ENCODE measurements at regions not wholly inside any gene's neighbourhood (a gene's known extent, or its start where the extent isn't known, plus 50 kb on each side); places are given as distances from the start of the nearest gene placed in this dataset.
A peak's percentile ranks its signal among the peaks of the same experiment; 100 is the strongest.

DNA sequence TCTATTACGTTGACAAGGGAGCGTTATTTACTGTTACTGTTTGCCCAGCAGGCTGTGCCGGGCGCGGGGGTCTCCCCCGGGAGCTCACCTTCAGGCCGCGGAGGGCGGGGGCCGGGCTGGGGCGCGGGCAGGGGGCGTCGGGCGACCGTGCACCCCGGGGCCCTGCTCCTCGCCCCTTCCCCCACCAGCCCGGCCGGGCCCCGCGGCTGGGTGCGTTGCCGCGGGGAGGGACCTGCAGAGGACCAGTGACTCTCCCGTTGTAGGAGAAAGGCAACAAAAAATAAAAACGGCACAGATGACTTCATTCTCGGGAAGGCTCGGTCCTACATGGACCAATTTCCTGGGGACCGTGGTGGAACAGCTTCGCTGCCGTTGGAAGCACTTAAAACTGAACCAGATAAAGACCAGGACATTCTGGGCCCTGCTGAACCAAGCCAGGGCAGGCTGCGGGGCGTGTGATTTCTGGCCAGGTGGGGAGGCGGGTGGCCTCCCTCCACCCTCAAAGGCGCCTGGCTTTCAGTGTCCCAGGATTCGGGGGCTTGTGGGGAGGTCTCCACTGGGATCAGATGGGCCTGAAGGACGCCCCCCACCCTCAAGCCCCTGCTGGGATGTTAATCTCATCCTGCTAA is 57.4 kb downstream of the IGLL1 start:
- no peak for DNase-seq

DNA sequence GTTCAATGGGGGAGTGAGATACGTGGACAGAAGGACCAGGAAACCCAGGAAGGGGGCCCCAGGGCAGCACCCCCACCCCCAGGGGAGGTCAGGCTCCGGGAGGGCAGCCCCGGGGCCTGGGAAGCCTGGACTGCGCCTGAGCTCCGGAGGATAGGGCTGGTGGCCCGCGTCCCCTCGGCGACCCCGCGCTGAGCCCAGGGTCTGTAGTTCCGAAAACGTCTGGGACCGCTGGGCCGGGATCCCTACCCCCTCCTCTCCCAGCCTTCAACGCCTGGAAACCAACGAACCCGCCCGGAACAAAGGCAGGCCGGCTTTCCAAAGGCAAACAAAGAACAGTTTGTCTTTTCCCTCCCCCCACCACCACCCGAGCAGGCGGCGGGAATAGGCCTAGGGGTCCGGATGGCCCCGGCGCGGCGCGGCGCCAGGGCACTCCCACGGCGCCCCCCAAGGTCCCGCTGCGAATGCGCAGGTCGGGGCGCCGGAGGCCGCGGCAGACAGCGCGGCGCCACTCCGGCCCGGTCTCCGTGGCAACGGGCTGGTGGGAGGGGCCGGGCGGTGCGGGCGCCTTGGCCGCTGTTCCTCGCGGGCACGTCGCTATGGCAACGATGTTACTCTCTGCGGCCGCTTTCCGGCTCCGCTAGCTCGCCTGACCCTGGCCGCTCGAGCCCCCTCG is 58.5 kb downstream of the IGLL1 start:
- DNase-seq, result peak; percentile 73 to 88

DNA sequence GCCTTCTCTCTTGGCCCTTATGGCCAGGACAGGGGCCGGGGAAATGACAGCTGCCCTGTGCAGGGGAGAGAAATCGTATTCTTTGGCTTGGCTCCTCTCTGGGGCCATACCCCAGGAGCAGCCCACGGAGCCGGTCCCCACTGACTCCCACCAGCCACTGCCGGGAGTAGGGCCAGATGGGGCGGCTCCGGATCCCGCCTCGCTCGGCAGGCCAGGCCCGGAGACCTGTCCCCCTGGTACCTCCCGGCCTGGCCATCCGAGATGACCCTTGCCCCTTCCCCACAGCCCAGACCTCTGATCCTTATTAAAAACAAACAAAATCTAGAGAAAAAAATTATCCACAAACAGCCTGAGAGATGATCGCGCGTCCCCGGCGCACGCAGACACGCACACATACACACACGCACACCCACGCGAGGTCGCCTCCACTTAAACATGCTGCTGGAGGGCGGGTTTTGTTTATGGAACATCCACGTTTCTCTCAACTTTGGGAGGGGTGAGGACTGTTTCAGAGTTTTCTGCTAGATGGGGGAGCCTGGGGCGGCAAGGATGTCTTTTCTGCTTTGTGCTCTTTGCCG is 59.1 kb downstream of the IGLL1 start:
- DNase-seq, result no peak

DNA sequence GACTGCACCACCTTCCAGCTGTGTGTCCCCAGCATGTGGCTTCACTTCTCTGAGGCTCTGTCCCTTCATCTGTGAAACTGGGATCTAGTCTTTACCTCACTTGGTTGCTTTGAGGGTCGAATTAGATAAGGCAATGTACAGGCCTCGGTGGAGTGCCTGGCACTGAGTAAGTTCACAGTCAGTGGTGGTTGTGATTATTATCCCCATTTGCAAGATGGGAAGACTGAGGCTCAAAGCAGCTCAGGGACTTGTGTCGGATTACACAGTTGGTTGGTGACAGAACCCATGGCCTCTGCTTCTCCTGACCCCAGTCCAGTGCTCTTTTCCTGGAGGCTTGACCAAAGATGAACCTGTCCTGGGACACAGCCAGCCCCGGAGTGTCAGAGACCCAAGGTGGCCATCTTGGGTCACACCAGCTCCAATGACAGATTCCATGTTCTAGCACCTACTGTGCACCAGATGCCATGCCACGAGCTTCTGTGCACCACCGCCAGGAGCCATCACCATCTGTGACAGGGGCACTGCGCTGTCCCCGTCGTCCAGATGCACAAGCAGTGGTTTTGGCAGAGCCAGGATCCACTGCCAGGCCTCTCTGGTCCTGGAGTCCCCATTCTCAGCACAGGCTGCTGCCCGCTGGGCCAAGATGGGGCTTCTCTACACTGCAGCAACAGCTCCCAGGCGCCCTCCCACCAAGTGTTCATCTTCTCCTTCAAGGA is 60.5 kb downstream of the IGLL1 start:
- DNase-seq, result no peak

DNA sequence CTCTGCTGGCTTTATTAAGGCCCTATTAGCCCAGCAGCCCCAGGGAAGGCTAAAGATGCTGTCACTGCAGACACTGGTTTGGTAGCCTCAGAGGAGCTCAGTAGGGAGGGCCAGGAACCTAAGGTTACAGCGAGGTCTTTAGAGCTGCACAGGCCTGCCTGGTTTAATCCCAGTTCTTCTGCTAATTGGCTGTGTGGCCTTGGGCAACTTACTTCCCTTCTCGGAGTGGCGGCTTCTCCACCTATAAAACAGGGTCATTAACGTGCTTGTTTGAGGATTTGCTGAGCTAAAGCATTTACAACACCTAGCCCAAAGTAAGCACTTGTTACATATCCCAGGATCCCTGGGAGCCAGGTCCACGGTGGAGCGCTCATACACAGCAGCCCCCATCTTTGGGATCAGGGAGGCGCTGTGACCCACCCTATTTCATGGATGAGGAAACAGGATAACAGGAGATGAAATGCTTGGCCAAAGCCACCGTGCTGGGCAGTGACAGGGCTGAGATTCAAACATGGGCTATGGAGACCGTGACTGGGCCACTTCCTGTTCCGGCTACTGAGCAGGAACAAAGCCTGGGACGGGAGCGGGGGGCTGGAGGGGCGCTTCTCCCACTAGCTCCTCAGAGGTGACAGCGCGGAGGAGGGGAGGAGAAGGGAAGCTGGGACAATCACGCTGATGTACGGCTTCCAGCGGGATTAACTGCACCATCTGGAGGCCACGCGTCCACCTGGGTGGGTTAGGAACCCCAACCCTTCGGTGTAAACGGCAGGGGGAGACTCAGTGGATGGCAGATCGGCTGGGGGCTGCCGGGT is 61.5 kb downstream of the IGLL1 start:
- DNase-seq, result no peak

DNA sequence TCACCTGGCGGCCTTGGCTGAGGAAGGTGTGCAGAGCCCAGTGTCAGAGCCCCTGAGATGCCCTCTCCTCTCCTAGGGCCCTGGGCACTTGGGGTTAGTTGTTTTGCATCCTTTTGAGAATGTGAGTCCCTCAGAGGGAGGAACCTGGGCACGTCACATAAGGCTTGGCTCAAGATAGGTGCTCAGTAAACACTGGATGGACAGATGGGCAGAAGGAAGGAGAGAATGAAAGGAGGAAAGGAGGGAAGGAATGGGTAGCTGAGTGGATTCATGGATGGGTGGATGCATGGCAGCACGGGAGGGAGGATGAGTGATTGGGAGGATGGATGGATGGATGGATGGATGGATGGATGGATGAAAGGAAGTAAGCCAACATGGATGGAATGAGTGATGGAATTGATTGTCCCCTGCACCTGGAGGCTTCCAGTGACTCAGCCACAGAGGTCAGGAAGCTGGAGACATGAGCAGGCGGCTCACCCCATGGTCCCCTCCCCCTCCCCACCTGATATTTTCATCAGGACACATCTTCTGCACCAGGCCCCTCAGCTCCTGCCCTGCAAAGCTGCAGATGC is 62.2 kb downstream of the IGLL1 start:
- no peak for DNase-seq

DNA sequence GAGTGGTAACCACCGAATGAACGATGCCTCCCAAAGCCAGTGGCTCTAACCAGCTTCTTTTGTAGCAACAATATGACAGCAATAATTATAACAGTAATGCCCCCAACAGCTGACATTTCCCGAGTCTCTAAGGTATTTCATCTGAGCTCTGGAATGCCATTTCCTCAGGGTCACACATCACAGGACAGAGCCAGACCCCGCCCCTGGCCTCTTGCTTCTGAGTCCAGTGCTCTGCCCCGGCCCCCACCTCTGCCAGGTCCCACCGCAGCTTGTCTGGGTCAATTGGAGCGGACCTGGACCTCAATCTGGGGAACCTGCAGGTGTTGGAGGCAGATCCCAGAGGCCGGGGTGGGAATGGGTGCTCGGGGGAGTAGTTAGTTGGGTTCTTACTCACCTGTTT is 63.8 kb downstream of the IGLL1 start:
- DNase-seq, result no peak

DNA sequence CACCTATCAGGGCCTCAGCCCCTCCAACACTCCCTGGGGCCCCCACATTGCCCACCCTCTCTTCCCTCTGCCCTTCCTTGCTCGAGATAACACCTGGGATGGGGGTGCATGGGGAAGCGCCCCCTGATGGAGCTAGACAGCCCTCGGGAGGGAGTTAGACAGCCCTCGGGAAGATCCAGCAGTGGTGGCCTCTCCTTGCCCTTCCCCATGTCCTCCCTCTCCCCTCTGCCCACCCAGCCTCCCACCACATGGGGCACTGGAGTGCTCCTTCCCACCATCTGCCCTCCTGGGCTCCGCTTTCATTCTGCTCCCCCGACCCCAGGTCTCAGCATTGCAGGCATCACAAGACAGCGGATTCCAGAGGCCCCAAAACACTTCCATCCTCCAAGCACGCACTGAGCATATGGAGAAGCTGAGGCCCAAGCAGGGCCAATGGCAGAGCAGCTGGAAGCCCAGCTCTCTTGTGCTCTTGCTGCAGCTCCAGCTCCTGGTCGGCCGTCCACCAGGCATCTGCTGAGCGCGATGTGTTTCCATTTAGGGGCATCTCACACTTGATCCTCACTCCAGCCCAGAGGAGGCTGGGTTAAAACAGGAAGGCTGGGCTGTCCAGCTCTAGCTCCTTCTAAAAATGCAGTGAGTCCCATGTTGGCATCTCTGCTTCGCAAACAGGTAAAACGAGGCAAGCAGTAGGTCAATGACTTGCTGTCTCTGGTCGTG is 65.6 kb downstream of the IGLL1 start:
- DNase-seq, result no peak

DNA sequence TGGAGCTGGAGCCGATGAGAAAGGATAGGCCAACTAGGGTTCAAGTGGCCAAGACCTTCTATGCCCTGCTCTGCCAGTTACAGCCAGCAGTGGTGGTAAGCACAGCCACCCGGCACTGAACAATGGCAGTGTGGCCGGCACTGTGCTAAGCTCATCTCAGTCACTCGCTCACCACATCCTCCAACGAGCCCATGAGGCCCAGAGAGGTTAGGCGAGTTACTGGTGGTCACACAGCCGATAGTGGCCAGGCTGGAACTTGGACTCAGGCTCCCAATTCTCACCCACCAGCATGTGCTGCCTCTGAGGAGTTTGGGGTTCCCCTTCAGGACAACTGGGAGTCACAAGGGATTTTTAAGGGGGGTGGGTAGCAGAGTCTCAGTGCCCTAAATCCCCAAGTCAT is 66.4 kb downstream of the IGLL1 start:
- DNase-seq, result no peak

DNA sequence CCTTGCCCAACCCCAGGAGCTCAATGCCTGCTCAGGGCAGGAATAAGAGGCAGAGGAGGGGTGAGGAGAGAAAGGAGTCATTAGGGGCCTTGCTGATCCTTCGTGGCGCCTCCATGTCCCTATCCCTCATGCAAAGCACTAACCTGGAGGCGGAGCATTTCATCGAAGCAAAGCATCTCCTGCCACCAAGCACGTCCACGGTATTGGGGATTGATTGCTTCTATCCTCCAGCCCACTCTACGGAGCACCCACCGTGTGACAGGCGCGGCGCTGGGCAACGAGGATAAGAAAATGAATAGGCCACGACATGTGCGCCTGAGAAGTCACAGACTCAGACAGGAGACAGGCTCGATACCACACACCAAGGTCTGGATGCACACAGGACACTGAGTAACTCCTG is 67.0 kb downstream of the IGLL1 start:
- no peak for DNase-seq

DNA sequence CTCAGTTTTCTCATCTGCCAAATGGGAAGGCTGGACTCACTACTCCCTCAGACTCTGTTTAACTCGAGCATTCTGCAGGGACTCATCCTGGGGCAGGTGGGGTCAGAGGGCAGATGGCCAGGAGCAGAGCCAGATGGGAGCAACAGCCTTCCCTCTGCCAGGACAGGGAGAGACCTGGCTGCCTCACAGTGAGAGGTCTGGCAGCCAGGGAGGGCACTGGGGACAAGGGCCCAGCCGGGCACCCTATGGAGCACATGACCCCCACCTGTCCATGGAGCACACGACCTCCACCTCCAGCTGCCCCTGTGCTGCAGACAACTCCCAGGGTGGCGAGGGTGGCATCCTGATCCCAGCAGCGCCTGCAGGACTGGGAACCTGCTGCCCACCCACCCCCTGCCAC is 67.4 kb downstream of the IGLL1 start:
- no peak for DNase-seq

DNA sequence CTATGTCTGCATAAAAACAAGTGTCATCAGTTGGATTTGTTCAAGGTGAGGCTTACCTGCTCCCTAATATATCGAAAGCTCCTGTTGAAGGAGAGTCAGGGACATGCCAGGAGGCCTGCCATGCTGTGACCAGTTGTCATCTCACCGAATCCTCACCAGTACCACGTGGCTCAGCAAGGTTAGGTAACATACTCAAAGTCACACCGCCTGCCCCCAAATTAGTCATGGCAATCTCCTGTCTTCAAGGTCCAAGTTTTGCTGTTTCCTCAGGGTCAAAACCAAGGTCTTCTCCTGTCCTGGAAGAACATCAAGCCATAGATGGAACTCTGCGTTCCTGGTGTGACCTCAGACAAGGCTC is 67.8 kb downstream of the IGLL1 start:
- DNase-seq, result no peak

DNA sequence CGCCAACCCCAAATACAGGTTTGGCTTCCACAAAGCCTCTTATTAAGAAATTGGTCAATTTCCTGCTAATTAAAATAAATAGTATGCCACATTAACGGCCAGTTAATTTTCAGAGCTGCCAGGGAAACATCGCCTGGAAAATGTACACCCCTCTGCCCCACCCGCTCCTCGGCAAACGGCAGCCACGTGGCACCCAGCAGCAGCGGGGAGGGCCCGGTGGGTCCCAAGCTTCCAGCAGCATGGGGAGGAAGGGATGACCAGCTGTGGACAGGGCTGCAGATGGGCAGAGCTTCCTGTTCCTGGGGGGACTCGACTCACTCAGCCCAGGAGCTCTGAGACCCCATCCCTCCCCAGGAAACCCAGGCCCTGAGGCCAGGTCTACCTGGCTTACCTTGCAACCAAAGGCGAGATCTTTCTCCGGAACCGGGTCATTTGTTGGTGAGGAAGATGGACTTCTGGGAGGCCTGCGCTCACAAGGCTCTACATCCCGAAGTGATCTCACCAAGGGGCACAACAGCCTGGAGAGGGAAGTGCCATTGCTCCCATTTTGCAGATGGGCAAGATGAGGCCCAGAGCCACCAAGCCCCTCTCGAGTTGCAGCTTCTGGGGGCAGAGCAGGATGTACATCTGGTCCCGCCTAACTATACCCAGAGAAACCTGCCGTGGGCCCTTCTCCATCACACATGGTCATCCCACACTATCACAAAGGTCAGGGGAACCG is 68.3 kb downstream of the IGLL1 start:
- no peak for DNase-seq

DNA sequence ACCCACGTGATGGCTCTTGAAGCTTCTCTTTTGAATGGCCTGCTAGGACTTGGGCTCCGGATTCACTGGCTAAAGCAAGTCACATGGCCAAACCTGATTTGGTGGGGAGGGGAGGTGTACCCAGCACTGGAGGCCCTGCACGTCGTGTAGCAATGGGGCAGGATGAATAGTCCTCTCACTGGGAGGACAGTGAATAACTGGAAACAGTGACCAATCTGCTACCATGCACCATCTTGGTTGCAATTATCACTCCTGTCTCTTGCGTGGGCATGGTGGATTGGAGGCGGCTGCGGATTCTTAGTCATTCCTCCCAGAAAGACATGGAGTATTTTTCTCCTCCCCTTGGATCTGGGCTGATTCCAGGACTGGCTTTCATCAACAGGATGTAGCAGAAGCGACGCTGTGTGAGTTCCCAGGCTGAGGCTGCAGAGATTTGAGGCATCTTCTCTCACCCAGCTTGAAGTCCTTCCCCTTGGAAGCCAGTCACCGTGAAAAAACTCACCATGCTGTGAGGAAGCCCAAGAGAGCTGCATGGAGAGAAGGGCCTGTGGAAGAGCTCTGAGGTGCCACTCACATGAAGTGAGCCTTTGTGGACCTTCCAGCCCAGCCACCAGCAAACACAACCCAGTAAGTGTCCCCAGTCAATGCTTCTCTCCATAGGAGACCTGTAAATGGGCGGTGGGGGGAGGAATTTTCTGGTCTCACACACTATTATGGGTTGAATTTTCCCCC is 70.4 kb downstream of the IGLL1 start:
- no peak for DNase-seq

DNA sequence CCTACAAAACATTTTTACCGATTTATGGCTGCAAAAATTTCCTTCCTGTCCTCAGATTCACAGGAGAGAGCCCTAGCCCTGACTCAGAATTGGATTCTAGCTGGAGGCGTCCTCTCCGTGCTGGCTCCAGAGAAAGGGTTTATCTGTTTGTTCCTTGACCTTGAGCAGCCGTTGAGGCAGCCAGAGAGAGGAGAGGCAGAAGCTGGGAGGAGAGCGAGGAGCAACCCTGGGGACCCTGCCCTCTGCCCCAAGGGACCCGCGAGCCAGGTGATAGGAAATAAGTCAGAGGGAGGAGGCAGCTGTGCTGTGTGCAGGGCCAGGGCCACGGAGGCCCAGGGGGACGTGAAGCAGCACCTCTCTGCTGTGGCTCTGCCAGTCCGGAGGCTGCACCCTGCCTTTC is 75.6 kb downstream of the IGLL1 start:
- DNase-seq, result no peak

DNA sequence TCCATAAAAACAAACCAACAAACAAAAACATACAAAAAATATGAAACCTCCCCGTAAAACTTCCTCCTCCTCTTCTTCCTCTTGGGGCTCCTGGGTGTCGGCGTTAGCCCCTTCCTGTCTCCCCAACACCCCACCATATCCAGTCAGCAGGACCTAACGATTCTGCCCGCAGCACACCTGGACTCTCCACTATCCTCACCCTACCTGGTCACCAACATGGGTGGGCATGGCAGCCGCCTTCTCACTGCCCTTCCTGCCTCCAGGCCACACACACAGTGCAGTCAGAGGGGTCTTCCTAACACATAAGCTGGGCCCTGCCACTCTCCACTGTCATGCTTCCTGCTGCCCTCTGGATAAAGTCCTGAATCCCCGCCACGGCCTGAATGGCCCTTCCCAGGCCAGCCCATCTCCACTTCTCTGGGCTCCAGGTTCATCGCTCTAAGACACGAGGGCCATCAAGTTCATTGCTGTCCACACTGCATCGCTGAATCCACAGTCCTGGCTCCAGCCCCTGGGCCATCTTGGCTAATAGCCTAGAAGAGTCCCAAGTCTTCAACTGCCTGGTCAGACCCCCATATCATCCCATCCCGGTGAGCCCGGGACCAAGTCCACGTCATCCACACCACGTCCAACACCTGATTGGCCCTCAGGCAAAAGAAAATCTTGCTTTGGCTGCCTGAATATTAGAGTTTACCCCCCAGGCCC is 76.2 kb downstream of the IGLL1 start:
- DNase-seq, result no peak

DNA sequence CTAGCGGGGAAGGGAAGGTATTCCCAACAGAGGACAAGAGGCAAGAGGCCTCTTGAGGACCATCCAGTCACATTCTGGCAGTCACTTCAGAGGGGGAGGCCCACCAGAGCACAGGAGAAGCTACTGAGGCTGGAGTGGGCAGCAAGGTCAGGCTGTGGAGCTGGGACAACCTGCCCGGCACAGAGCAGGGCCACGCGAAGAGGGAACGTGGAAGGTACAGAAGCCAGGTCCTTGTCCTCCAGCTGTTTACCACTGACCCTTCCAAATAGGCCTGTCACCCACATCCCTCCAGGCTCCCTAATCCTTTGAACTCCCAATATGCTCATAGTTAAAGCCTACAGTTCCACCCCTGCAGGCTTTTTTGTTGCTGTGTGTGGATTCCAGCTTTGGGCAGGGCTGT is 76.9 kb downstream of the IGLL1 start:
- no peak for DNase-seq

DNA sequence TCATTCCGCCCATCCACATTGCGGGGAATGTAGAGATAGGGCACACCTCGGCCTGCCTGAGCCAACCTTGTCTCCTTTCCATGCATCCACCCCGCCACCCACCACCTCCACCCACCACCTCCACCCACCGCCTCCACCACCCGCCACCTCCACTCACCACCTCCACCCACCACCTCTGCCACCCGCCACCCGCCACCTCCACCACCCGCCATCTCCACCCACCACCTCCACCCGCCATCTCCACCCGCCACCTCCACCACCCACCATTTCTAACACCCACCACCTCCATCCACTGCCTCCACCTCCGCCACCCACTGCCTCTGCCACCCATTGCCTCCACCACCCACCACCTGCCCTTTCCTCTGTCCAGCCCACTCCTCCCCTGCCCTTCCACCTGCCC is 78.4 kb downstream of the IGLL1 start:
- DNase-seq, result no peak

DNA sequence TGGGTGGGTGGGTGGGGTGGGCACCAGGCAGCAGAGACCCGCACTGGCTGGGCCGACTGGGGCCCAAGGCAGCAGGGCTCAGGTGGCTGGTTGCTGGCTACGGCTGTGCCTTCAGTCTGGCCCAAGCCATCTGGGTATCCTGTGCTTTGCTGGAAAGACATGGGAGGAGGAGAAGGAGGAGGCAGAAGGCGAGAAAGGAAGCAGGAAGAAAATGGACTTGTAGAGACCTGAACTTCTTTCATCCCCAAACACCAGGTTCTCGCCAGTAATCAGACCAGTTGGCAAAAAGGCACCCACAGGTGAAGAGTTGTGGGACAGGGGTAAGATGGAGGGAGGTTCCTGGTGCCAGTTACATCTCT is 78.8 kb downstream of the IGLL1 start:
- DNase-seq, result no peak
